Left ventricle myocardium inferior (tissue), 1 donor: ENCODE measurements at regions not wholly inside any gene's neighbourhood (a gene's known extent, or its start where the extent isn't known, plus 50 kb on each side); places are given as distances from the start of the nearest gene placed in this dataset.

Experiments
- DNase-seq: peaks from one replicate; pipeline ENCODE4 v3.0.0-alpha.2; 2020
- H3K27ac ChIP-seq: fragments of 200-600 bp; replicated peaks from 2 replicates; pipeline ENCODE4 v1.8.0; 2021
- H3K27me3 ChIP-seq: fragments of 200-600 bp; 2 replicates; pipeline ENCODE4 v1.8.0; 2021; ENCODE audit warnings: low read depth
- H3K36me3 ChIP-seq: fragments of 200-600 bp; 2 replicates; pipeline ENCODE4 v1.8.0; 2021
- H3K4me1 ChIP-seq: fragments of 200-600 bp; 2 replicates; pipeline ENCODE4 v1.8.0; 2021
- H3K4me3 ChIP-seq: fragments of 200-600 bp; 2 replicates; pipeline ENCODE4 v1.8.0; 2021; ENCODE audit warnings: mild to moderate bottlenecking, moderate library complexity
- H3K9me3 ChIP-seq: fragments of 200-600 bp; replicated peaks from 2 replicates; pipeline ENCODE4 v1.8.0; 2021
- intact Hi-C: fragments of 100-400 bp; cut with micrococcal nuclease; formaldehyde crosslinking; loops from one replicate; pipeline ENCODE4 v1.11.0; 2022
- TF ChIP-seq, protein P1 (sequence below): fragments of 200-600 bp; IDR thresholded peaks from 2 replicates; pipeline ENCODE4 v1.8.0; 2021; ENCODE audit warnings: antibody characterized with exemption, mild to moderate bottlenecking, borderline replicate concordance
- donor health status: DM: no; HTN: yes; CAD: no; lungs with severe emphysema.

DNA sequence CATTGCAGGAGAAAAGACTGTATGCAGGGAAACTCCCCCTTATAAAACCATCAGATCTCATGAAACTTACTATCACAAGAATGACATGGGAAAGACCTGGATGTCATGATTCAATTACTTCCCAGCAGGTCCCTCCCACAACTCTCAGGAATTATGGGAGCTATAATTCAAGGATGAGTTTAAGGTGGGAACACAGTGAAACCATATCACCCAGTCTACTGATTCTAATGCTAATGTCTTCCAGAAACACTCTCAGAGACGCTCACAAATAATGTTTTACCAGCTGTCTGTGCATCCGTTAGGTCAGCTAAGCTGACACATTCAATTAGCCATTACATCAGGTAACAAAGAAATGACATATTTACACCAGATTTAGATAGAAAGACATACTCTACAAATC, 637.9 kb downstream of the NLGN4Y start:
- Histone ChIP-seq H3K27me3 (no peaks in the 10 kb centered on the region), H3K27ac (no peak overlapping the region), H3K4me3 (no peak overlapping the region), H3K9me3 (no peaks in the 10 kb centered on the region), H3K4me1 (no peaks in the 10 kb centered on the region), H3K36me3 (no peaks in the 10 kb centered on the region)
- no peak for DNase-seq
- intact Hi-C loops = no loop called here
- TF ChIP-seq, protein P1, sequence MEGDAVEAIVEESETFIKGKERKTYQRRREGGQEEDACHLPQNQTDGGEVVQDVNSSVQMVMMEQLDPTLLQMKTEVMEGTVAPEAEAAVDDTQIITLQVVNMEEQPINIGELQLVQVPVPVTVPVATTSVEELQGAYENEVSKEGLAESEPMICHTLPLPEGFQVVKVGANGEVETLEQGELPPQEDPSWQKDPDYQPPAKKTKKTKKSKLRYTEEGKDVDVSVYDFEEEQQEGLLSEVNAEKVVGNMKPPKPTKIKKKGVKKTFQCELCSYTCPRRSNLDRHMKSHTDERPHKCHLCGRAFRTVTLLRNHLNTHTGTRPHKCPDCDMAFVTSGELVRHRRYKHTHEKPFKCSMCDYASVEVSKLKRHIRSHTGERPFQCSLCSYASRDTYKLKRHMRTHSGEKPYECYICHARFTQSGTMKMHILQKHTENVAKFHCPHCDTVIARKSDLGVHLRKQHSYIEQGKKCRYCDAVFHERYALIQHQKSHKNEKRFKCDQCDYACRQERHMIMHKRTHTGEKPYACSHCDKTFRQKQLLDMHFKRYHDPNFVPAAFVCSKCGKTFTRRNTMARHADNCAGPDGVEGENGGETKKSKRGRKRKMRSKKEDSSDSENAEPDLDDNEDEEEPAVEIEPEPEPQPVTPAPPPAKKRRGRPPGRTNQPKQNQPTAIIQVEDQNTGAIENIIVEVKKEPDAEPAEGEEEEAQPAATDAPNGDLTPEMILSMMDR = no peak

DNA sequence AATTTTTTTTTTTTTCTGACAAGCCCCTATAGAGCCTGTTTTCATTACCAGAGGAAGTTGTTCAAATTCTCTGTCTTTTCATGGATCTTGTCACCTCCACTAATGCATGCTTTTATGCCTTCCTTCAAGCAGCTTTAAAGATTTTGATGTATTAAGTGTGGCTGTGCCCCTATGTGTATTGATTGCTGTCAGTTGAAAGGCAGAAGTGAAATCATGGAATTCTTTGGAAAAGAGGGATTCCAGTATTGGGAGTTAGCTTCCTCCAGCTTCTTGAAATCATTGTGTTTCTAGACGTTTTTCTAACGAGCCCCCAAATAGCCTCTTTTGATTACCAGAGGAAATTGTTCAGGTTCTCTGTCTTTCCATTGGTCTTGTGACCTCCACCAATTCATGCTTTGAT, 655.6 kb downstream of the NLGN4Y start:
- intact Hi-C loops = no loop called here
- Histone ChIP-seq H3K4me3 (no peak overlapping the region), H3K4me1 (no peaks in the 10 kb centered on the region), H3K36me3 (no peaks in the 10 kb centered on the region), H3K27ac (no peak overlapping the region), H3K27me3 (no peaks in the 10 kb centered on the region), H3K9me3 (no peaks in the 10 kb centered on the region)
- DNase-seq = no peak
- TF ChIP-seq, protein P1 = no peak

DNA sequence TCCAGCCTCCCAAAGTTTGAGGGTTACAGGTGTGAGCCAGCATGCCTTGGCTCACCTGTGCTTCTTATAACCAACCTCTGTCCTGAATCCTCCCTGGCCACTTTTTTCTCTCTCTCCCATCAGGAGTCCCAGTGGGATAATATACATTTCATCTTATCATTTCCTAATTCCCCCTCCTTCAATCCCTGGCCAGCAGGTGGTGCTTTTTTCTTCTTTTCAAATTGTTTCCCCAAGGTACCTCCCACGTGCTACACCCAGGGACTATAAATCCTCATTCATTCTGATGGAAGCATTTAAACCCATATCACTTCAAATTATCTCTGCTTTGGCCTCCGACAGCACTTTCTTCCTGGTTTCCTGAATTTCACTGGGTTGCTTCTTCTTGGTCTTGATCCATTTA, 704.7 kb downstream of the NLGN4Y start:
- no peaks in the 10 kb centered on the region for H3K9me3 ChIP-seq
- TF ChIP-seq, protein P1 = no peak
- DNase-seq = no peak
- H3K36me3 ChIP-seq = no peaks in the 10 kb centered on the region
- H3K27ac ChIP-seq = no peak overlapping the region
- intact Hi-C loops = no loop called here
- H3K4me1 ChIP-seq = no peaks in the 10 kb centered on the region
- H3K4me3 ChIP-seq = no peak overlapping the region
- H3K27me3 ChIP-seq = no peaks in the 10 kb centered on the region

DNA sequence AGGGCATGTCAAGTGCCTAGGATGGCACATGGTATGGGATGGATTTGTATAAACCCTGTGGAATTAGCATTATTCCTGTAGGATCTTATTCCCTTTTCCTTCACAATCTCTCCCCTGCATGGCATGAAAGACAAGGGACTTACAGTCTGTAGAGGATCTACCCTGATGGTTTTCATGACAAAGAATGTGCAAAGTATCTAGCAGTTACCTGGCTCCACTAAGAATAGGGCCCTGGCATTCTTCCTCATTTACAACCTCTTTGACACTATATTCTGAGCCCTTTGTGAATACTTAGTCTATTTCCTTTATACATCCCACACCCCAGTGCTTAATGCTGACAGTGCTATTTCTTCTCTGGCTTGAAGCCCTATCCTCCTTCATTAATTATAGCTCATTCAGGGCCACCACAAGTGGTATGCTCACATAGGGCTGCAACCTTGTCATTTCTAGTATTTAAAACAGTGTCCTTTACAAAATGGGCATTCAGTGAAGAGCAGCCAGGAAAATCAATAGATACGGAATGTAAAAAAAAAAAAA, 715.3 kb downstream of the NLGN4Y start:
- intact Hi-C loops = no loop called here
- Histone ChIP-seq H3K9me3 (no peaks in the 10 kb centered on the region), H3K27ac (no peak overlapping the region), H3K4me1 (no peaks in the 10 kb centered on the region), H3K36me3 (no peaks in the 10 kb centered on the region), H3K4me3 (no peak overlapping the region), H3K27me3 (no peaks in the 10 kb centered on the region)
- no peak for DNase-seq
- TF ChIP-seq, protein P1 = no peak

DNA sequence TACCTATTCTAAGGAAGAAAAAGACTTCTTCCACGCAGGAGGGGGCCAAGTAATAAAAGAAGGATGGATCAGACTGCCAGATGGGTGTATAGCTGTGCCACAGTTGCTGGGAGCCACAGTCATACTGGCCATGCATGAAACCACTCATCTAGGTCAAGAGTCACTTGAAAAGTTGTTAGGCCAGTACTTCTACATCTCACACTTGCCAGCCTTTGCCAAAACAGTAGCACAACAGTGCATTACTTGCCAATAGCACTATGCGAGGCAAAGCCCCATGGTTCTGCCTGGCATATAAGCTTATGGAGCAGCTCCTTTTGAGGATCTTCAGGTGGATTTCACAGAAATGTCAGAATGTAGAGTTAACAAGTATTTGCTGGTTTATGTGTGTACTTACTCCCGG, 735.0 kb downstream of the NLGN4Y start:
- no peak overlapping the region for H3K27ac ChIP-seq
- H3K36me3 ChIP-seq = no peaks in the 10 kb centered on the region
- H3K4me3 ChIP-seq = no peak overlapping the region
- no peaks in the 10 kb centered on the region for H3K27me3 ChIP-seq
- no peaks in the 10 kb centered on the region for H3K4me1 ChIP-seq
- intact Hi-C loops = no loop called here
- DNase-seq = no peak
- TF ChIP-seq, protein P1 = no peak
- no peaks in the 10 kb centered on the region for H3K9me3 ChIP-seq
